ENCODE measurements at regions not wholly inside any gene's neighbourhood (a gene's known extent, or its start where the extent isn't known, plus 50 kb on each side); places are given as distances from the start of the nearest gene placed in this dataset.

DNA sequence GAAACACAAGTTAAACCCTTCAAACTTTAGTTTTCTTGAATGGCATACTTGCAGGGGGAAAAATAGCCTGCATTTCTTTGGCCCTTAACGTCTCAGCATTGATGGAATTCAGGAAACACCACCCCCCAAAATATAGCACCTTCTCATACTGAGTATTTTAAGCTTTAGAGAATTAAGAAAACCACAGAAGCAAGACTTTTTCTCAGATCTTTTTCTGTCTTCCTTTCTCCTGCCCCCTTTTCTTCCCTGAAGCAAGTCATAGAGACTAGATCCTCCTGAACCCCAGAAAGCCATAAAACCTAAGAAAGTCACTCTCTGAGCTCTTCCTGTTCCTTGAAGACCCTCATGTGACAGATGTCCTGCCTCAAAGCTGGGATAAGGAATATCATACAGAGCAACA, 1069.9 kb downstream of the EFNA5 start:
- POLR2A ChIA-PET, result no interaction called here
- no peak for DNase-seq (ENCODE audit: low read depth, low spot score)
- Histone ChIP-seq H3K9me3 (ENCODE audit: control insufficient read depth, insufficient read depth, low read length) (no peaks in the 10 kb centered on the region), H3K27me3 (ENCODE audit: control insufficient read depth, insufficient read depth, low read length) (no peaks in the 10 kb centered on the region), H3K27ac (ENCODE audit: low read depth, low read length) (no peak overlapping the region), H3K4me3 (ENCODE audit: low read depth, low read length) (no peak overlapping the region)
- TF ChIP-seq, protein P1, sequence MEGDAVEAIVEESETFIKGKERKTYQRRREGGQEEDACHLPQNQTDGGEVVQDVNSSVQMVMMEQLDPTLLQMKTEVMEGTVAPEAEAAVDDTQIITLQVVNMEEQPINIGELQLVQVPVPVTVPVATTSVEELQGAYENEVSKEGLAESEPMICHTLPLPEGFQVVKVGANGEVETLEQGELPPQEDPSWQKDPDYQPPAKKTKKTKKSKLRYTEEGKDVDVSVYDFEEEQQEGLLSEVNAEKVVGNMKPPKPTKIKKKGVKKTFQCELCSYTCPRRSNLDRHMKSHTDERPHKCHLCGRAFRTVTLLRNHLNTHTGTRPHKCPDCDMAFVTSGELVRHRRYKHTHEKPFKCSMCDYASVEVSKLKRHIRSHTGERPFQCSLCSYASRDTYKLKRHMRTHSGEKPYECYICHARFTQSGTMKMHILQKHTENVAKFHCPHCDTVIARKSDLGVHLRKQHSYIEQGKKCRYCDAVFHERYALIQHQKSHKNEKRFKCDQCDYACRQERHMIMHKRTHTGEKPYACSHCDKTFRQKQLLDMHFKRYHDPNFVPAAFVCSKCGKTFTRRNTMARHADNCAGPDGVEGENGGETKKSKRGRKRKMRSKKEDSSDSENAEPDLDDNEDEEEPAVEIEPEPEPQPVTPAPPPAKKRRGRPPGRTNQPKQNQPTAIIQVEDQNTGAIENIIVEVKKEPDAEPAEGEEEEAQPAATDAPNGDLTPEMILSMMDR (IDR thresholded peaks at IDR 0.05; ENCODE audit: low read depth, low read length), result no peak
- CTCF ChIA-PET, result no interaction called here

DNA sequence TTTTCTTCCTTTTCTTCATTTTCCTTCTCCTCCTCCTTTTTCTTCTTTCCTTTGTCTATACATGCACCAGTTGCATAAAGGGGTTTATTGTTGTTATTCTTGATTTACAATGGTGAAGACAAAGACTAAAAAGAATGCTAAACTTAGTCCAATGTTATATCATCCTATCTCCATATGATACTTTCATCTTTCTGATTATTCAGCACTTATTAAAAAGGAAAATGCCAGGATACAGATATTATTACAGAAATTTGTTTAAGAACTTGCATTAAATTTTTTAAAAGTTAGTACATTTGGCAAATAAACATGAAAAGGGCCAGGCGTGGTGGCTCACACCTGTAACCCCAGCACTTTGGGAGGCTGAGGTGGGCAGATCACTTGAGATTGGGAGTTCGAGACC, 1074.9 kb downstream of the EFNA5 start:
- ChIA-PET POLR2A (no interaction called here), CTCF (no interaction called here)
- no peak for DNase-seq (ENCODE audit: low read depth, low spot score)
- H3K9me3 ChIP-seq (ENCODE audit: control insufficient read depth, insufficient read depth, low read length), result no peaks in the 10 kb centered on the region
- H3K27ac ChIP-seq (ENCODE audit: low read depth, low read length), result no peak overlapping the region
- H3K27me3 ChIP-seq (ENCODE audit: control insufficient read depth, insufficient read depth, low read length), result no peaks in the 10 kb centered on the region
- no peak overlapping the region for H3K4me3 ChIP-seq (ENCODE audit: low read depth, low read length)
- TF ChIP-seq, protein P1 (IDR thresholded peaks at IDR 0.05; ENCODE audit: low read depth, low read length), result no peak

DNA sequence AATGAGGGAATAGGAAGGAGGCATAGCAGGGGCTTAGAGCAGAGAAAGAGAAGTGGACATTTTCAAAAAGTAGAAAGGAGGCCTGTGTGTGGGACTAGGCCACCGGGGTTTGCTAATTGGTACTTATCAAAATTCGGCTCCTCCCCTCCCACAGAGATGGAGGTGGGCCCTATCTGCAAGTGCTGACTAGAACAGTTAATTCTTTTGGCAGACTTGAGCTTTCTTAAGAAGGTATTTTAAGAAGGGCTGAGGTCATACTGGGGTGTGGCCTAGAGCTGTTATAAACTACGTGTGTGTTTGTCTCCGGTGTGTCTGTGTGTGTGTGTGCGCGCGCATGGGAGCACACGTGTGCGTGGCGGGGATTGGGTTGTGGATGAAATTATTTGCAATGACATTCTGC, 1086.5 kb downstream of the EFNA5 start:
- H3K9me3 ChIP-seq (ENCODE audit: control insufficient read depth, insufficient read depth, low read length), result no peaks in the 10 kb centered on the region
- H3K27ac ChIP-seq (ENCODE audit: low read depth, low read length), result no peak overlapping the region
- no peak for DNase-seq (ENCODE audit: low read depth, low spot score)
- TF ChIP-seq, protein P1 (IDR thresholded peaks at IDR 0.05; ENCODE audit: low read depth, low read length), result no peak
- CTCF ChIA-PET, result no interaction called here
- H3K27me3 ChIP-seq (ENCODE audit: control insufficient read depth, insufficient read depth, low read length), result no peaks in the 10 kb centered on the region
- POLR2A ChIA-PET, result no interaction called here
- H3K4me3 ChIP-seq (ENCODE audit: low read depth, low read length), result no peak overlapping the region

GRCh38 chr5:106578736-106579135, 1092.0 kb downstream of the EFNA5 start:
- H3K4me3 ChIP-seq (ENCODE audit: low read depth, low read length), result no peak overlapping the region
- H3K27ac ChIP-seq (ENCODE audit: low read depth, low read length), result no peak overlapping the region
- POLR2A ChIA-PET, result no interaction called here
- CTCF ChIA-PET, result no interaction called here
- no peaks in the 10 kb centered on the region for H3K9me3 ChIP-seq (ENCODE audit: control insufficient read depth, insufficient read depth, low read length)
- no peaks in the 10 kb centered on the region for H3K27me3 ChIP-seq (ENCODE audit: control insufficient read depth, insufficient read depth, low read length)
- TF ChIP-seq, protein P1 (IDR thresholded peaks at IDR 0.05; ENCODE audit: low read depth, low read length), result no peak
- DNase-seq (ENCODE audit: low read depth, low spot score), result no peak

- H3K9me3 ChIP-seq (ENCODE audit: control insufficient read depth, insufficient read depth, low read length), result no peaks in the 10 kb centered on the region
- TF ChIP-seq, protein P1 (IDR thresholded peaks at IDR 0.05; ENCODE audit: low read depth, low read length), result no peak
- DNase-seq (ENCODE audit: low read depth, low spot score), result no peak
- CTCF ChIA-PET, result no interaction called here
- POLR2A ChIA-PET, result no interaction called here
- no peak overlapping the region for H3K4me3 ChIP-seq (ENCODE audit: low read depth, low read length)
- H3K27ac ChIP-seq (ENCODE audit: low read depth, low read length), result no peak overlapping the region
- no peaks in the 10 kb centered on the region for H3K27me3 ChIP-seq (ENCODE audit: control insufficient read depth, insufficient read depth, low read length)
Measured at GRCh38 chr5:106574820-106575219, 1095.9 kb downstream of the EFNA5 start.
